ENCODE measurements at regions not wholly inside any gene's neighbourhood (a gene's known extent, or its start where the extent isn't known, plus 50 kb on each side); places are given as distances from the start of the nearest gene placed in this dataset.

GRCh38 chr4:183029365-183029764 lies 69.7 kb upstream of the WWC2 start:
- DNase-seq (ENCODE audit: extremely low spot score): no peak
- ChIA-PET CTCF (no interaction called here), POLR2A (no interaction called here)
- TF ChIP-seq BHLHE40 (IDR thresholded peaks at IDR 0.05; ENCODE audit: borderline replicate concordance) (no peak), TARDBP (IDR thresholded peaks at IDR 0.05) (no peak)

GRCh38 chr4:183026701-183027100 lies 72.4 kb upstream of the WWC2 start:
- ChIA-PET CTCF (no interaction called here), POLR2A (no interaction called here)
- DNase-seq (ENCODE audit: extremely low spot score): no peak
- TF ChIP-seq CTBP1 (IDR thresholded peaks at IDR 0.05; ENCODE audit: borderline replicate concordance) (no peak), FOXM1 (IDR thresholded peaks at IDR 0.05; ENCODE audit: borderline replicate concordance) (no peak)

GRCh38 chr4:183022617-183023016 lies 76.4 kb upstream of the WWC2 start:
- no peak for TF ChIP-seq TARDBP (IDR thresholded peaks at IDR 0.05)
- no peak for TF ChIP-seq HDGF (IDR thresholded peaks at IDR 0.05; ENCODE audit: borderline replicate concordance)
- TF ChIP-seq ELF4 (IDR thresholded peaks at IDR 0.05): no peak
- no peak for TF ChIP-seq L3MBTL2 (conservative IDR thresholded peaks at IDR 0.05)
- TF ChIP-seq FOXK2 (IDR thresholded peaks at IDR 0.05): no peak
- TF ChIP-seq SP1 (IDR thresholded peaks at IDR 0.05): no peak
- no peak for TF ChIP-seq PKNOX1 (IDR thresholded peaks at IDR 0.05)
- TF ChIP-seq ZNF384 (IDR thresholded peaks at IDR 0.05): no peak
- no peak for TF ChIP-seq NFRKB (IDR thresholded peaks at IDR 0.05)
- TF ChIP-seq FOXM1 (IDR thresholded peaks at IDR 0.05; ENCODE audit: borderline replicate concordance): no peak
- no peak for TF ChIP-seq FOXA1 (IDR thresholded peaks at IDR 0.05)
- no peak for TF ChIP-seq LEF1 (IDR thresholded peaks at IDR 0.05; ENCODE audit: borderline replicate concordance)
- TF ChIP-seq ARNT (IDR thresholded peaks at IDR 0.05): no peak
- ChIA-PET POLR2A (no interaction called here), CTCF (interaction anchor here (2.7 kb wide), 1 partner anchor 239 kb away, joined by 6 read pairs; no protein-coding TSS in a partner anchor)
- DNase-seq (ENCODE audit: extremely low spot score): no peak

- TF ChIP-seq PKNOX1 (IDR thresholded peaks at IDR 0.05) (no peak), ZNF384 (IDR thresholded peaks at IDR 0.05) (no peak), CTBP1 (IDR thresholded peaks at IDR 0.05; ENCODE audit: borderline replicate concordance) (no peak), SUZ12 (IDR thresholded peaks at IDR 0.05) (no peak), SP1 (IDR thresholded peaks at IDR 0.05) (no peak), ARNT (IDR thresholded peaks at IDR 0.05) (no peak), BHLHE40 (IDR thresholded peaks at IDR 0.05; ENCODE audit: borderline replicate concordance) (no peak), L3MBTL2 (conservative IDR thresholded peaks at IDR 0.05) (no peak), FOXM1 (IDR thresholded peaks at IDR 0.05; ENCODE audit: borderline replicate concordance) (no peak), LEF1 (IDR thresholded peaks at IDR 0.05; ENCODE audit: borderline replicate concordance) (no peak), ELF4 (IDR thresholded peaks at IDR 0.05) (no peak), FOXA1 (IDR thresholded peaks at IDR 0.05) (no peak), HDGF (IDR thresholded peaks at IDR 0.05; ENCODE audit: borderline replicate concordance) (no peak), TARDBP (IDR thresholded peaks at IDR 0.05) (no peak), FOXK2 (IDR thresholded peaks at IDR 0.05) (no peak), NFRKB (IDR thresholded peaks at IDR 0.05) (no peak)
- CTCF ChIA-PET: no interaction called here
- DNase-seq (ENCODE audit: extremely low spot score): no peak
- POLR2A ChIA-PET: no interaction called here
Measured at GRCh38 chr4:183017962-183018361, 81.1 kb upstream of the WWC2 start.

GRCh38 chr4:183014361-183015084 lies 84.5 kb upstream of the WWC2 start:
- POLR2A ChIA-PET: no interaction called here
- TF ChIP-seq LEF1 (IDR thresholded peaks at IDR 0.05; ENCODE audit: borderline replicate concordance): no peak
- no peak for TF ChIP-seq CTBP1 (IDR thresholded peaks at IDR 0.05; ENCODE audit: borderline replicate concordance)
- no peak for TF ChIP-seq FOXM1 (IDR thresholded peaks at IDR 0.05; ENCODE audit: borderline replicate concordance)
- no peak for TF ChIP-seq ELF4 (IDR thresholded peaks at IDR 0.05)
- no peak for TF ChIP-seq SUZ12 (IDR thresholded peaks at IDR 0.05)
- no peak for TF ChIP-seq L3MBTL2 (conservative IDR thresholded peaks at IDR 0.05)
- no peak for TF ChIP-seq HDGF (IDR thresholded peaks at IDR 0.05; ENCODE audit: borderline replicate concordance)
- no peak for TF ChIP-seq ARNT (IDR thresholded peaks at IDR 0.05)
- TF ChIP-seq SP1 (IDR thresholded peaks at IDR 0.05): no peak
- TF ChIP-seq BHLHE40 (IDR thresholded peaks at IDR 0.05; ENCODE audit: borderline replicate concordance): no peak
- no peak for TF ChIP-seq ZNF384 (IDR thresholded peaks at IDR 0.05)
- TF ChIP-seq TARDBP (IDR thresholded peaks at IDR 0.05): no peak
- no peak for TF ChIP-seq PKNOX1 (IDR thresholded peaks at IDR 0.05)
- DNase-seq (ENCODE audit: extremely low spot score): no peak
- CTCF ChIA-PET: no interaction called here

- CTCF ChIA-PET: no interaction called here
- no peak for DNase-seq (ENCODE audit: extremely low spot score)
- POLR2A ChIA-PET: no interaction called here
- no peak for TF ChIP-seq PKNOX1 (IDR thresholded peaks at IDR 0.05)
- TF ChIP-seq SUZ12 (IDR thresholded peaks at IDR 0.05): no peak
- no peak for TF ChIP-seq NFRKB (IDR thresholded peaks at IDR 0.05)
- TF ChIP-seq FOXK2 (IDR thresholded peaks at IDR 0.05): no peak
- no peak for TF ChIP-seq TARDBP (IDR thresholded peaks at IDR 0.05)
- TF ChIP-seq ZNF384 (IDR thresholded peaks at IDR 0.05): no peak
- no peak for TF ChIP-seq L3MBTL2 (conservative IDR thresholded peaks at IDR 0.05)
- no peak for TF ChIP-seq SP1 (IDR thresholded peaks at IDR 0.05)
- no peak for TF ChIP-seq ELF4 (IDR thresholded peaks at IDR 0.05)
- TF ChIP-seq HDGF (IDR thresholded peaks at IDR 0.05; ENCODE audit: borderline replicate concordance): no peak
- no peak for TF ChIP-seq FOXA1 (IDR thresholded peaks at IDR 0.05)
- TF ChIP-seq ARNT (IDR thresholded peaks at IDR 0.05): no peak
- TF ChIP-seq FOXM1 (IDR thresholded peaks at IDR 0.05; ENCODE audit: borderline replicate concordance): no peak
- no peak for TF ChIP-seq CTBP1 (IDR thresholded peaks at IDR 0.05; ENCODE audit: borderline replicate concordance)
- no peak for TF ChIP-seq BHLHE40 (IDR thresholded peaks at IDR 0.05; ENCODE audit: borderline replicate concordance)
- TF ChIP-seq LEF1 (IDR thresholded peaks at IDR 0.05; ENCODE audit: borderline replicate concordance): no peak
Measured at GRCh38 chr4:183013730-183014002, 85.4 kb upstream of the WWC2 start.

Measured in HEK293T (cell line).